ENCODE measurements at regions not wholly inside any gene's neighbourhood (a gene's known extent, or its start where the extent isn't known, plus 50 kb on each side); places are given as distances from the start of the nearest gene placed in this dataset.

GRCh38 chr4:43875655-43876054 is 573.0 kb downstream of the KCTD8 start (continued):
- no peak for TF ChIP-seq ZNF79 (CRISPR knock-in tag; IDR thresholded peaks at IDR 0.05; ENCODE audit: low read depth)
- TF ChIP-seq SMARCB1 (IDR thresholded peaks at IDR 0.05; ENCODE audit: insufficient read length, low read depth): no peak
- no peak for TF ChIP-seq ZNF354B (CRISPR knock-in tag; IDR thresholded peaks at IDR 0.05)
- no peak for TF ChIP-seq FOXK2 (conservative IDR thresholded peaks at IDR 0.05 in 1 of 2, IDR thresholded peaks at IDR 0.05 in 1 of 2; ENCODE audit: low read depth in 2 of 2)
- no peak for TF ChIP-seq TARDBP (IDR thresholded peaks at IDR 0.05)
- TF ChIP-seq PHF20 (IDR thresholded peaks at IDR 0.05; ENCODE audit: partially characterized antibody): no peak

- Histone ChIP-seq H3K27me3 (ENCODE audit: control insufficient read depth in 2 of 2, insufficient read depth in 2 of 2, low read length in 2 of 2) (no peaks in the 10 kb centered on the region), H3K9me3 (replicated peaks; ENCODE audit: control insufficient read depth, insufficient read depth, low read depth, low read length) (no peaks in the 10 kb centered on the region), H4K20me1 (replicated peaks; ENCODE audit: control insufficient read depth, insufficient read depth, low read length) (no peaks in the 10 kb centered on the region), H3K4me3 (no peak overlapping the region), H3K27ac (ENCODE audit: extremely low read depth, low read depth, low read length) (no peak overlapping the region), H3K9me1 (ENCODE audit: control insufficient read depth, insufficient read depth, low read length) (no peaks in the 10 kb centered on the region), H2AFZ (ENCODE audit: low read depth, low read length) (no peak overlapping the region), H3K79me2 (ENCODE audit: control insufficient read depth, insufficient read depth, low read length) (no peaks in the 10 kb centered on the region), H3K9ac (ENCODE audit: insufficient read depth in 1 of 2, low read depth in 2 of 2, low read length in 2 of 2) (no peak overlapping the region), H3K36me3 (ENCODE audit: control insufficient read depth, insufficient read depth, low read length) (no peaks in the 10 kb centered on the region), H3K4me2 (ENCODE audit: insufficient read depth, low read length) (no peak overlapping the region), H3K4me1 (replicated peaks in 1 of 2; ENCODE audit: control insufficient read depth in 2 of 2, insufficient read depth in 2 of 2, low read length in 2 of 2) (no peaks in the 10 kb centered on the region)
- 0% methylated on average over 1 of the region's 1 CpG for WGBS (ENCODE audit: insufficient coverage, low coverage, missing lambda C conversion rate)
- CTCF ChIA-PET (ENCODE audit: low intra/inter-chr PET ratio): no interaction called here
- in situ Hi-C loops (cut with MboI): no loop called here
- DNase-seq (ENCODE audit: extremely low read depth in 1 of 4, low spot score in 3 of 4) (no peak), ATAC-seq (no peak), FAIRE-seq (no peak)
- intact Hi-C loops (cut with micrococcal nuclease): no loop called here
- BruUV-seq (replicated peaks): no TSS peak
- POLR2A ChIA-PET: no interaction called here
- no peak for TF ChIP-seq CEBPB (tag; IDR thresholded peaks at IDR 0.05)
- no peak for TF ChIP-seq ZNF121 (CRISPR knock-in tag; conservative IDR thresholded peaks at IDR 0.05)
- no peak for TF ChIP-seq ATF2 (CRISPR knock-in tag; IDR thresholded peaks at IDR 0.05)
- TF ChIP-seq ZFPM2 (CRISPR knock-in tag; IDR thresholded peaks at IDR 0.05): no peak
- TF ChIP-seq PRDM10 (IDR thresholded peaks at IDR 0.05; ENCODE audit: partially characterized antibody): no peak
These were observed 566.1 kb downstream of the KCTD8 start for GRCh38 chr4:43882470-43882869.
